Activated CD4-positive, alpha-beta T cell treated with anti-CD3 and anti-CD28 coated beads, Interleukin-10, Interleukin-2, amounts not matched to agents 100 ng/mL and 50 ng/mL, durations not matched to agents 16 hours and 8 hours (primary cell): ENCODE measurements at regions not wholly inside any gene's neighbourhood (a gene's known extent, or its start where the extent isn't known, plus 50 kb on each side); places are given as distances from the start of the nearest gene placed in this dataset.
"Not testable (repeated sequence)": the region's sequence is repeated elsewhere in the genome, so short reads cannot be mapped to it uniquely, and the experiment has no call there.

Experiments
- DNase-seq: peaks from one replicate; pipeline ENCODE4 v3.0.0-alpha.2; 2020

DNA sequence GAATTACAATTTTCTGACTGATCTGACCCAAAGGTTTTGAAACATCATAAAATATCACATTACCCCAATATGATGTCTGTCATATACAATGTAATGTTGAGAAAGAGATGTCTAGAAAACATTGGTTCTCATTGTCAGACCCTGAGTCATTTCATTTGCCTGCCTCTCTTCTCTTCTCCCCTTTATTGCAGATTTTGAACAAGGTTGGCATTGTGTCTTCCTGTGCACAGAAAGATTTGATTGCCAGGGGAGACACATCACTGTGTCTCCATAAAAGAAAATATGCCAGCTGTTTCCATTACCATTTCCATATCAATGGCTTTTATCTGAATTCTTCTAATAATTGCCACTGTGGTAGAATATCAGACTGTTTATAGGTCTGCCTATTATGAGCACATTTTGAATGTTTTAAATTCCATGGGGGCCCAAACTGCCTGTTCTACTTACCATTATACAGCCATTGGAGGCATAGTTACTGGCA, 65.6 kb downstream of the IFI44 start:
- DNase-seq, result no peak

DNA sequence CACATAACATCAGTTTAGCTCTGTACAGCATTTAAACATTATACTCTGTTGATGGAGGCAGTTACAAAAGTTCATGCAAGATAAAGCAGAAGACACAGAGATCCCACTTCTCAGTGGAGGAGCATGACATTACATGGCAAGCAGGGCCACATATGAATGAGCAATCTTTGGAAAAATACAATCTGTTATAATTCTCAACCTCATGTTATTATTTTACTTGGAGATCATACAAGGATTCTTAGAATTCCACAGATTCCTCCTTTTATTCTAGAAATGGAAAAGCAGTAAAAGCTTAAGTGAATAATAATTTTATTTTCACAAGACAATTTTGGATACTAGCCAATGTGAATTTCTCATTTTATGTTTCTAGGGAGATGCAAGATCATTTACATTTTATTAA, 66.6 kb downstream of the IFI44 start:
- DNase-seq, result no peak

DNA sequence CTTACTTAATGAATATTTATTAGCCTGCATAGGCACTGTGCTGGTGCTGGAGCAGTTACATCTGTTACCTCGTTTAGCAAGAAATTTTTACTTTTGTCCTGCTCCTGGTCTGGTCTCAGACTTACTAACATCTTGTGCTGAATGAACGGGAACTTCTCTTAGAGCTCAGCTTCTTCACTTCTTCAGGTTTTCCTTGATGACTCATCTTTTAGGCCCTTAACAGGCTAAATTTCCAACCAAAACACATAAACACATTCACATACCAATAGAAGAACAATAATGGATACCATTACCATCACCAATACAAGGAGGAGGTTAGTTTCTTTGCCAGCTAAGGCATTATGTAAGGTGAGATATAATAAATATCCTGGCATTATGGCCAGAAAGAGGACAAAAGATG, 68.9 kb downstream of the IFI44 start:
- no peak for DNase-seq

DNA sequence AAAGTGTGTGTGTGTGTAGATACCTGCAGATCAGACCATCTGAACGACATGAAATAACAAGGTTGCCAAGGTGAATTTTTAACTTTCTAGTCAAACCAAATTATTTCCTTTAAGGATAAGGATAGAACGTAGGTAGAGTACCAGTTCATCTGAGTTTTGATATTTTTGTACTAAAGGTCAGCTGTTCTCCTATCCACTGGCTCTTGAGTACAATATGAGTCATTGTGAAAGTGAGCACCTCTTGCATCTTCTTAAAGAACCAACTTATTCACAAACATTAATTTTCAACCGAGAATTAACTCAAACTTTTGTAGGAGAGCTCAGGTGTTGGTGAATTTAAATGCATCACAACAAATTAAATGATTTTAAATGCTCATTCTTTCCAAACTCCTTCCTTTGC, 71.5 kb downstream of the IFI44 start:
- DNase-seq, result no peak

DNA sequence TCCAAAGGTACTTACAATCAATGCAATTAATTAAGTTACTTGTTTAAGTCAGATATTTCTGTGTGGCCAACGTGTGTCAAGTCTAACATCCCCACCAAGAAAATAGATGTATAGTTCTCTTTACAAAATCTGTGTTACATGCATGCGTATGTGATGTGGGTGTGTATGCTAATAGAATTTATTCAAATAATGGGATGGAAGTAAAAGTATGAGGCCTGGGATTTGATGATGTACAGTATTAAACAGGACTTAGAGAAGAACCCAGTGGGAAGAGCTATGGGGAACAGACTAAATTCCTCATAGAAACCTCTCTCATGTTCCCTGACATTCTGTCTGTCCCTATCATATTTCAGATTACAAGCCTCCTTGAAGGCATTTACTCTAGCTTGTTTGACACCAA, 72.5 kb downstream of the IFI44 start:
- no peak for DNase-seq

DNA sequence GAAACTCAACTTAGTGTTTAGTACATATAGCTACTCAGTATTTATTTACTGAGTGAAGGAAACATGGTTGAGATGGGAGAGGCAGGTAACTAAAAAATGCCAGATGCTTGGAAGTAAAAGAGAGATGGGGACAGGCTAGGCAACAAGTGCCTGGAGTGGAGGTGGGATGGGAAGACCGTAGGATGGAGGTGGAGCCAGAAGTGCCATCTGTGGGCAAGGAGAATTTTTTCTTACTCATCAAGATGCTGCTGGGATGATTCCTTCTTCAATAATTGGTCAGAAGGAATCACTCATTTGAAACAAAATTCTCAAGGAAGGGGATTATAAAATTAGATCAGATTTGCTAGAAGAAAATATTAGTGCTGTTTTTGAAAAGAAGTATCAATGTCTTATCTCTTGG, 72.9 kb downstream of the IFI44 start:
- DNase-seq, result no peak

DNA sequence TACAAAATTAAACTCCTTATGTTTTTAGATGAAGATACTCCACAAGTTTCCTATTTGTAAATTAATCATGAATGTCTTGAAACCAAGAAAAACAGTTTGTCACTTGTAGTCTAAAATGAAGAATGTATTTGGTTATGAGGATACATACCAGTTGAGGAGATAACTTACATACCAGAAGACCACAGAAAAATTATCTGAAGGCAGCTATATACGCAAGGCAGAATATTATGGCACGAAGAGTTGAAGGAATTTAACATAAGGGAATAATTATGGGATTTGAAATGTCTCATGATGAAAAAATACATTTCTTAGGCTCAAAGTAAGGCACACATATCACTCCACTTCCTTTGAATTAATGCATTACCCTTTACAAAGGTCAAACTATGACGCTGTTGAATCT, 73.3 kb downstream of the IFI44 start:
- no peak for DNase-seq

DNA sequence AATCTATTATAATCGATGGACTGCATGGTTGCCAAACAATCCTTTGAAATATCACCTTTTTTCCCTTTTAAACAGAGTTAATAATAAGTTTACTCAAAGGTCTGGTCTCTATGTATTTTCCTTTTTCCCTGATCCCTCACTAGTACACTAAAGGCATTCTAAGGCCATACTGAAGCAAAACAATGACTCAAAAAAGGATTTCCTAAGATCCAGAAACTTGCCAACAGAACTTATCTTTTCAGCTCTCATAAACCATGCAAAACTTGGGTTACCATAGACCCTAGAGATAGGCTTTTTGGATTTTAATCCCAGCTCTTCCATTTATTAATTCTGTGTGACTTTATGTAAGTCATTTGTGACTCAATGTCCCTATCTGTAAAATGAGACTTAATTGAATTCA, 77.1 kb downstream of the IFI44 start:
- no peak for DNase-seq

DNA sequence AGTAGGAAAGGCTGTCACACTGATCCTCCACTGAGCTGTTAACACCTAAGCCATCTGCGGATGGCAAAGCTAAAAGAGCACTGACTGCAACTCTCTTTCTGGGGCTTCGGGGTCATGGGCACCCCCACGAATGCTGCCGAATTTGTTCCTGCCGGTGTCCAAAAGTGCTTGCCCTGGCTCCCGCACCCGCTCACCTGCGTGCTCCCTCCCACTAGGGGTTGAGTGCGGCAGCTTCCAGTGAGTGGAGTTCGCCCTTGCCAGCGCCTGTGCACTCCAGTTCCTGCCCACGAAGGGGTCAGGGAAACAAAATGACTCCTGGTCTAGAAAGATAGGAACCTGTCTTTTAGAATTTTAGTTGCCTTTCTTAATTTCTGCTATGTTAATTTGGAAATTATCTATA, 78.7 kb downstream of the IFI44 start:
- DNase-seq, result no peak

DNA sequence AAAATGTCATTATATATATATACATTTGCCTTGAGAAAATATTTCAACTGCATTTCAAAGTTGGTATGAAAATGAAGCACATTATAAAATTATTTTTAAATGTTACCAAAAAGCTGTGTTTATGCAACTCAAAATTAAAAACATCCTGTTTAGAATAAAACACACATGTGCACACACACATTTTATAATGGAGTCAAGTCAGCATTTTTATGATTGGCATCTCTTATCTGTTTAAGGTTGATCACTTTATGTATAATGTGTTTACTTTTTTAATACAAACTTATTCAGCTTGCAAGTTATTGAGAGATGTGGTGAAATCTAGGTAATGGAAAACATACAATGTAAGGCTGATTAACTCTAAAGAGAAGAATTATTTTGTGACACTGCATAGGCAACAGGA, 80.4 kb downstream of the IFI44 start:
- DNase-seq, result no peak

DNA sequence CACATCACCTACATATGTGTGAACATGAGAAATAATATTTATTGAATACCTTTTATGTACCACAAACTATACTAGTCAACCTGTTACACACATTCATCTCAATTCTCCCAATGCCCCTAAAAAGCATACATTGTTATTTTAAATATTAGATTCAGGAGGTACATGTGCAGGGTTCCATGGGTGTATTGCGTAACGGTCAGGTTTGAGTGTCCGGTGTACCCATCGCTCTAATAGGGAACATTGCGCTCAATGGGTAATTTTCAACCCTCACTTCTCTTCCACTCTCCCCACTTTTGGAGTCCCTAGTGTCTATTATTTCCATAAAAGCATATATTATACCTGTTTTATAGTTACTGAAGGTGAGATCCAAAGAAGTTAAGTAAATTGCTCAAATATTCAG, 82.0 kb downstream of the IFI44 start:
- no peak for DNase-seq

DNA sequence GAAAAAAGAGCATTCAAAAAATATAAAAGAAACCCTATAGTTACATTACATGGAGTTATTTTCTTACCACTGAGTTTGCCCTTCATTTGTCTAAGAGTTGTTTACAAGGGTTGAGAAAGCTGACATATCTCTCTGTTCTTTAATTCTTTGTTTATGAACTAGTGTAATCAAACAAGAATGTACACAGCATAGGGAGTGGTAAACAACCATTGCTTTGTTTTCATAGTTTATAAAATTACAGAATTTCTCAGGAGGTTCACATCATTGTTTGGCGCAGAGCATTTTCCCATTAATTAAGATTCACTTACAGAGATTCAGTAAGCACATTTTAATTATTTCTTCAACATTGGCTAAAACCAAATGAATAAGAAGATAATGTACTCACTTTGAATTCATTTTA, 87.6 kb downstream of the IFI44 start:
- no peak for DNase-seq

DNA sequence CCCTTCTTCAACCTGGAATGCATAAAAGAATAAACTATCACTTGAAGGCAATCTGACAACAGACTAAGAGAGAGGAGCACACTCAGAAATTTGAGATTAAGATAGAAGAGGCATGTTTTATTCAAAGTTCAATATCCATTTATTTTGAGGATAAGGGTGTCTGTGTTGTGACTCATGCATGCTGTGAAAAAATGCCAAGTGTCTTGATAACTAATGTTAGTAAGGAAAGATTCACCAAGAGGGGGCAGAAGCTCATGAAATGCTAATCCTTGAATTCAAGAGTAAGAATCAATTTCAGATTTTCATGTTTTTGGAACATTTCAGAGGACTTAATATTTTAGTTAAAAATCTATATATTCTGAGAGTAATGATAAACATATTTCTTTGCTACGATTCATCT, 94.0 kb downstream of the IFI44 start:
- DNase-seq, result no peak

DNA sequence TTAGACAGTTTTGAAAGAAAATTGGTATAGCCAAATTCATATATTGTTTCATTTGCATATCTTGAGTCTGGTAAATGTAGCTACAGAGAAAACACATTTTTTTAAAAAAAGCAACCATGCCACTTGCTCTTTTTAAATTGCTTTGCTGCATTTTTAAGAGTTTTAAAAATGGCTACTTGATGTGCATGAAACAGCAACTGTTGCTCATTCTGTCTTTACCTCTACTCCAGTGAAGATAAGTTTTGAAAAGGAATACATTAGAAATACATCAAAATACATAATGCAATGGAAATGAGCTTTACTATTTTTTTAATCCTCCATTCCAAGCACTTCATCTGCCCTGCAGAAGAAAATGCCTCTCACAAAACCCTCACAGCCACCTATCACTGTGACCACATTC, 95.5 kb downstream of the IFI44 start:
- no peak for DNase-seq

DNA sequence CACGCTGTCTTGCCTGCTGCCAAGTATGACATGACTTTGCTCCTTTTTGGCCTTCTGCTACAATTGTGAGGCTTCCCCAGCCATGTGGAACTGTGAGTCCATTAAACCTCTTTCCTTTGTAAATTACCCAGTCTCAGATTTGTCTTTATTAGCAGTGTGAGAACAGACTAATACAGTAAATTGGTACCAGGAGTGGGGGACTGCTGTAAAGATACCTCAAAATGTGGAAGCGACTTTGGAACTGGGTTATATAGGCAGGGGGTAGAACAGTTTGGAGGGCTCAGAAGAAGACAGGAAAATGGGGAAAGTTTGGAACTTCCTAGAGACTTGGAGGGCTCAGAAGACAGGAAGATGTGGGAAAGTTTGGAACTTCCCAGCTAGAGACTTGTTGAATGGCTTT, 104.0 kb downstream of the IFI44 start:
- DNase-seq, result not testable (repeated sequence)

DNA sequence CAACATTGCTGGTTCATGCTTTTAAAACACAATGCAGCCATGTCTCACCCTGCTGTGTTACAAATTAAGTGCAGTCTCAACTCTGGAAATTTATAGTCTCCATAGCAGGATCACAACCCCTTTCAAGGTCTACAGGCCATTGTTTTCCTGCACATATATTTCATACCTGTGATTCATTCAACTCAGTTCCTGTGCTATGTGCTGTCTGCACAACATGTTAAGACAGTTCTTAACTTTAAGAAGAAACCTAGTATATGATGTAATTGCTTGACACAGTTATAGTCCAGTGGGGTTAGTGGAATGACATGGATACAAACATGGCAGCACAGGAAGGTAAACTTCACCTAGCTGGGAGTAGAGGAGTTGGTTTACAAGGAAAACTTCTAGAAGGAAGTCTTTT, 106.4 kb downstream of the IFI44 start:
- no peak for DNase-seq

DNA sequence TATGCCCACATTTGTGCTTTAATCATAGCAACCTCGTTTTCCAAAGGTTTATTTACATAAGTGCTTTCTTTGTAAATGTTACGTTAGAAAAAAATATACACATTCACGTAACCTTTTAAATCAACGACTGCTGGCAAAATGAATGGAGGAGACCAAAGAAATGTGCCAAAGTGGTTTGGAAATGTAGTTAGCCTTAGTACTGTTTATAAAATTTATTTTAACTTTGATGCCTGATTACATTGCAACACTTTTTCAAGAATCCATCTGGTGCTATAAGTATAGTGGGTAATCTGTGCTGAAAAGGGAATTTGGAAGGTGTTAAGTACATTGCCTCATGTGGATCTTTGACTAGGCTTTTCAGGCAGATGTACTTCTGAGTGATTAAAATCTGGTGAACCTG, 108.9 kb downstream of the IFI44 start:
- no peak for DNase-seq

DNA sequence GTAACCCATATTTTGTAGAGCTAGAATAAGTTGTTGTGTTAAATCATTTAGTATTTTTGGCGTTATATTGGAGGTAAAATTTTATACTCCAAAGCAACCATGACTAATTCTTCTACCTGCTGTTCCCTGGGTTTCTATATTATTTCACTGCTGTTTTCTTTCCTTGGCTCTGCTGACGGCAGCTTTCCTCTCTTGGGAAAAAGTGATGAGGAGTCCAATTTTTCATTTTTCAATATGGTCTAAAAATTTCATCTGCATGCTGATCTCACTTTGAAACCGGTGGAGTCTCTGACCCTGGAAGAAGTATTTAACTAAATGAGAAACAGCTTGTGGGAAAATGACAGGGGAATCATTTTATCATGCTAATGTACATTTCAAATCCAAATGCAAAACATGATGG, 110.2 kb downstream of the IFI44 start:
- no peak for DNase-seq

DNA sequence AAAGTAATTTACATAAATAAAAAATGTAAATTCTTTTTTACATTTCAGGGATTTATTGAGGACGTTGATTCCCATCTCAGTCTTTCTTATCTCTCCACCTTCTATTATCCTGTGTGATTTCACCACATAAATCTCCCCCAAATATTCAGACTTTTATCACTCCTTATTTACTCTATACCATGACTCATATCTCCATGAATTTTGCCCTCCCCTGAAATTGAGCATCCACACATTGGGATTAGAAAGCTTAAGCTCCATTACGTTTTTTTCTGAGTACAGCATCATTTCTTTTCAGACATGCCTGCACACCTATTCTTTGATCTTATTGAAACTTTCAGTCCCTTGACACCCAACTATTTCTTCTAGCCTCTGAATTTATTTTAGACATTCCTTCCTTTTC, 111.2 kb downstream of the IFI44 start:
- no peak for DNase-seq

DNA sequence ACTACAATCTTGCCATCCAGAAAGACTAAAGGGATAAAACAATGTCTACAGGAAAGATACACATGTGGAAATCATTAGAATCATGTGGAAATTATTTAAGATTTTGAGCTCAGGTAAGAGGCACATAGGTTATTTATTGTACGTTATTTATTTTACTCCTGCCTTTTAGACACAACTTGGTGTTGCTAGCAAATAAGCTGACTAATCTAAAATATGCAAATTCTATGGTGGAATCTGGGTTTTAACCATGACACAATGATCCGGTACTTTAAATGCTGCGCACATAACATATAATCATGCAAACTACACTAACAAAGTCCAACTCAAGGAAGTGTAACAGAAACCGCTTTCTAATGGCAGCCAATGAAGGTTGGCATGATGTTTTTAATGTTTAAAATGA, 112.5 kb downstream of the IFI44 start:
- DNase-seq, result no peak

DNA sequence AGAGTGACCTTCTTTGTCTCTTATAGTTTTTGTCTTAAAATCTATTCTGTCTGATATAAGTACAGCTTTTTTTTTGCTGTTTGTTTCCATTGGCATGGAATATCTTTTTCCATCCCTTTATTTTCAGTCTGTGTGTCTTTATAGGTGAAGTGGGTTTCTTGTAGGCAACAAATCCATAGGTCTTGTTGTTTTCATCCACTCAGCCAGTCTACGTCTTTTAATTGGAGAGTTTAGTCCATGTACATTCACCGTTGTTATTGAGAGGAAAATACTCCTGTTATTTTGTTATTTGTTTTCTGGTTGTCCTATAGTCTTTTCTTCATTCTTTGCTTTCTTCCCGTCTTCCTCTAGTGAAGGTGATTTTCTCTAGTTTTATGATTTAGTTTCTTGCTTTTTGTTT, 115.9 kb downstream of the IFI44 start:
- no peak for DNase-seq

DNA sequence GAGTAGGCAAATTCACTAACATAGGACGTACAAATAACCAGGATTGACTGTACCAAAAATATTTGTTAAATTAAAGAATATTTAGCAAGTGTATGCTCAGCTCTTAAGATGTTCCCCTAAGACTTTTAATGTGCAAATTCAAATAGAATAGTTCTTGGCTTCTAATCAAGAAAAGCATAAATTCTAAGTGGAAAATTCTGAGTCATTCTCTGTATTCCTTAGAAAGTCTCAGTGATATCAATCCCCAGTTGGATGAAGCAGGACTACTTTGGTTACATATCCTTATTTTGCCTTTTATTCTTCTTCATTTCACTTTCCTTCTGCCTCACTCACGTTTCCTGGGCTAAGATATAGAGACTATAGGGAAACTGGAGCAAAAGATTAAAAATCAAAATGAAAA, 130.2 kb downstream of the IFI44 start:
- DNase-seq, result no peak

DNA sequence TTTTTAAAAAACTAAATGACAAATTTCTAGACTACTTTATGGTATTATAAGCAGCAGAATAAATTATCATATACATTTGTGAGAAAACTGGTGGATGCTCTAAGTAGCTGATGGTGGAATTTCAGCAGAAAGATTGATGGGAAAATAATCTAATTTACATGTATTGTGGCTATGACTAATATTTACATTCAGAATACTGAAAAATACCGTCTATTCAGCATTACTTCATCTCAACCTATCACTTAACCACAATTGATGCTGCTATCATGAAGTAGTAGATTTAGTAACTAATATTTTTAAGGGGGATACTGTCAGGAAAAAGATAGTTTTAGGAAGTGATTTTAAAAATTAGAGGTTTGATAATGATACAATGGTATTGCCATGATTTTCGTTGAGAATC, 137.9 kb downstream of the IFI44 start:
- DNase-seq, result no peak

DNA sequence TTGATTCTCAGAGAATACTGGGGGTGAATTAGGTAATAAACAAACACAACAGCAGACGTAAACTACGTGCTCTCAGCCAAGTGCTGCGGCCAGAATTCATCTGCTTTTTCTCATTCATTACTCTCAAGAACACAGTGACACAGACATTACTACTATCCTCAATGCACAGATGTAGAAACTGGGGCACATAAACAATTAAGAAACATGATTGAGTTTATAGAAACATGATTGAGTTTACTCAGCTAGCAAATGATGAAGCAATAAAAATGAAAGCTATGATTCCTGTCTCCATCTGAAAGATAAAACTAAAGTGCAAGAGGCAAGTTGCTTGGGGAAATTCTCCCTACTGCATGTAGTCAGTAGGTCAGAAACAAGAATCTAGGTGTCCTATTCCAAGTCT, 140.5 kb downstream of the IFI44 start:
- DNase-seq, result no peak

DNA sequence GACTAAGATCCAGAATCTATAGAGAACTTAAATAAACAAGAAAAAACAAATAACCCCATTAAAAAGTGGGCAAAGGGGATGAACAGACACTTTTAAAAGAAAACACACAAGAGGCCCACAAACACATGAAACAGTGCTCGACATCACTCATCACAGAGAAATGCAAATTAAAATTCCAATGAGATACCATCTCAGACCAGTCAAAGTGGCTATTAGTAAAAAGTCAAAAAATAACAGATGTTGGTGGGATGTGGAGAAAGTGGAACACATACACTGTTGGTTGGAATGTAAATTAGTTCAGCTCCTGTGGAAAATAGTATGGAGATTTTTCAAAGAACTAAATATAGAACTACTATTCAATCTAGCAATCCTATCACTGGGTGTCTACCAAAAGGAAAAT, 143.1 kb downstream of the IFI44 start:
- no peak for DNase-seq

DNA sequence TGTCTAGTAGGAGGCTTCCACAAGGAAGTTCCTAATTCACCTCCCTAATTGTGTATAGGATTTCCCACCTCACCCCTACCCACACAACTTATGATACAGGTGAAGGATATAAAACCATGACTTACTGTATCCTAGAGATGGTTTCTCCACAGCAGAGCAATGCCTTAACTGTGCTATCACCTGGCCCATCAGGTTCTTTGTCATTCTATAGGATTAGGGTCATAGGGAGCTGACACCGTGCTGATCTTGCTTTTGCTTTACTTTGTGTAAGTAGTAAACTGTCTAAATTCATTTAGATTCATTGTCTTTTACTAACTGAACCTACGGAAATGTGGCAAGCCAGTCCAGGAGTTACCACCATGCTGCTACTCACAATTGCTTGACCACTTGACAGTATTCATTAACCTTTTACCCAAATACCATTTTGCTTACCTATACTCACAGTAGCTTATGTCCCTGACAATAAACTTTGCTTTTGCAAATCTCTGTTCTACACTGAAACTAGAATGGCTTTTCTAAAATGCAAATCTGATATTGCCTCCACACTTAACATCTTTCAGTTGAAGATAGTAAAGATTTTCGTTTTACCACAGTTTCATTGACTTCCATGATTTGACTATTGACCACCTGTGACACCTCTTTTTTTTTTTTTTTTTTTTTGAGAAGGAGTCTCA, 147.6 kb downstream of the IFI44 start:
- DNase-seq, result no peak
